ENCODE measurements at regions not wholly inside any gene's neighbourhood (a gene's known extent, or its start where the extent isn't known, plus 50 kb on each side); places are given as distances from the start of the nearest gene placed in this dataset.
A peak's percentile ranks its signal among the peaks of the same experiment; 100 is the strongest.

DNA sequence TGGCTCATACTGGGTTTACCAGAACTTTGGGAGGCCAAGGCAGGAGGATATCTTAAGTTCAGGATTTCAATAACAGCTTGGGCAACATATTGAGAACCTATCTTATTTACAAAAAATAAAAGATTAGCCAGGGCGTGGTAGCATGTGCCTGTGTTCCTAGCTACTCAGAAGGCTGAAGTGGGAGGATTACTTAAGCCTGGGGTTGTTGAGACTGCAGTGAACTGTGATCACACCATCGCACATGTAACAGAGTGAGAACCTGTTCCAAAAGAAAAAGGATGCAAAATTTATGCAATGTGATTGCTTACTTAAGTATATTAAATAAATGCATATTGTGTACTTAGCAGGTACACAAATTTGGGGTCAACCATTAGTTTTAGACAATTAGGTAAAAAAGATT is 768.9 kb upstream of the CDH7 start:
- ATAC-seq: peak; percentile 44
- intact Hi-C loops (cut with DNase I, micrococcal nuclease): no loop called here
- H3K4me1 ChIP-seq (ENCODE audit: low read depth): no peaks in the 10 kb centered on the region
- TF ChIP-seq, protein P1, sequence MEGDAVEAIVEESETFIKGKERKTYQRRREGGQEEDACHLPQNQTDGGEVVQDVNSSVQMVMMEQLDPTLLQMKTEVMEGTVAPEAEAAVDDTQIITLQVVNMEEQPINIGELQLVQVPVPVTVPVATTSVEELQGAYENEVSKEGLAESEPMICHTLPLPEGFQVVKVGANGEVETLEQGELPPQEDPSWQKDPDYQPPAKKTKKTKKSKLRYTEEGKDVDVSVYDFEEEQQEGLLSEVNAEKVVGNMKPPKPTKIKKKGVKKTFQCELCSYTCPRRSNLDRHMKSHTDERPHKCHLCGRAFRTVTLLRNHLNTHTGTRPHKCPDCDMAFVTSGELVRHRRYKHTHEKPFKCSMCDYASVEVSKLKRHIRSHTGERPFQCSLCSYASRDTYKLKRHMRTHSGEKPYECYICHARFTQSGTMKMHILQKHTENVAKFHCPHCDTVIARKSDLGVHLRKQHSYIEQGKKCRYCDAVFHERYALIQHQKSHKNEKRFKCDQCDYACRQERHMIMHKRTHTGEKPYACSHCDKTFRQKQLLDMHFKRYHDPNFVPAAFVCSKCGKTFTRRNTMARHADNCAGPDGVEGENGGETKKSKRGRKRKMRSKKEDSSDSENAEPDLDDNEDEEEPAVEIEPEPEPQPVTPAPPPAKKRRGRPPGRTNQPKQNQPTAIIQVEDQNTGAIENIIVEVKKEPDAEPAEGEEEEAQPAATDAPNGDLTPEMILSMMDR (IDR thresholded peaks at IDR 0.05): no peak
- no peaks in the 10 kb centered on the region for H3K36me3 ChIP-seq (ENCODE audit: low read depth)
- no peak for DNase-seq
- no peaks in the 10 kb centered on the region for H3K9me3 ChIP-seq
- H3K4me3 ChIP-seq: no peak overlapping the region

DNA sequence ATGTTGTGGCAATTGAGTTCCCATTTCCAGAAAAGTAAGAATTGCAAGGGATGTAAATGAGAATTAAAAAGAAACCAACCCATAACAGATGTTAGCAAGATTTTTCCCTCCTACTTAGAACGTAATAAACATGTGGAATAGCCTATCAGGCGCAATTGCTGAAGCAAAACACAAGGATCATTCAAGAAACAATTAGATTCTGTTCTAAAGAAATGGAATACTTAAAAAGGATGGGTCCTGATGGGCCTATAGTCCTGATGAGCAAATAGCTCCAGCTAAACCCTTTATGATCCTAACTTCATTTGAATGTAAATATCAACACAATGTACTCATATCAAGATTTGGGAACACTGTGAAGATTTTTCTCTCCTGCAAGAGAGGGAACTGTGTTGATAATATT is 771.0 kb upstream of the CDH7 start:
- ATAC-seq: no peak
- H3K36me3 ChIP-seq (ENCODE audit: low read depth): no peaks in the 10 kb centered on the region

DNA sequence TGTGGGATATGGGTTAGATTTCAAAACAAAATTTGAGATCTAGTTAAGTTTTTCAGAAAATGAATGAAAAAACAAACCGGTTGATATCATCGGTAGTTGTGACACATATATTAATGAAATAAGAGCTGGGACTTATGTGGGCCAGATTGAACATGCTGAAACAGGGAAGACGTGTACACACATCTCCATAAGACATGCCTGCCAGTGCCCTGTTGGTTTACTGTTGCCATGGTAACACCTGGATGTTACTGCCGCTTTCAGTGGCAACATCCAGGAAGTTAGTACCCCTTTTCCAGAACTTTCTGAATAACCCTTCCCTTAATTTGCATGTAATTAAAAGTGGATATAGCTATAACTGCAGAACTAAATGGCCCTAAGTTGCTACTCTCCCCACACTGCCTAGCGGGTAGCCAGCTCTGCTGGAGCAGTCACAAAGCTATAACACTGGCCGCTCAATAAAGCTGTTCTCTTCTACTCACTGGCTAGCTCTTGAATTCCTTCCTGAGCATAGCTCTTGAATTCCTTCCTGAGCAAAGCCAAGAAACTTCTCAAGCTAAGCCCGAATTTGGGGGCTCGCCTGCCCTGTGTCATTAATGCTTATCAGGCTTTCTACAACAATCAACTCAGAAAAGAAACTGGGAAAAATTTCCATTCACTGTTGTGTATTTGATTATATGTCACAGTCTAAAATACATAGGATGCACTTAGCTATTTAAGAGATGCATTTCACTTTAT is 776.3 kb upstream of the CDH7 start:
- Histone ChIP-seq H3K4me3 (no peak overlapping the region), H3K36me3 (ENCODE audit: low read depth) (no peaks in the 10 kb centered on the region), H3K9me3 (no peaks in the 10 kb centered on the region), H3K4me1 (ENCODE audit: low read depth) (no peaks in the 10 kb centered on the region)
- ATAC-seq (no peak), DNase-seq (no peak)
- intact Hi-C loops (cut with DNase I, micrococcal nuclease): loop anchor here in 1 of 2 donors (5.0 kb wide), 1 partner anchor 92 kb away; no protein-coding TSS in a partner anchor
- TF ChIP-seq, protein P1 (IDR thresholded peaks at IDR 0.05): no peak

More for the DNA sequence above, 771.0 kb upstream of the CDH7 start:
- Histone ChIP-seq H3K4me1 (ENCODE audit: low read depth) (no peaks in the 10 kb centered on the region), H3K4me3 (no peak overlapping the region), H3K9me3 (no peaks in the 10 kb centered on the region)
- no peak for DNase-seq
- TF ChIP-seq, protein P1 (IDR thresholded peaks at IDR 0.05): no peak
- intact Hi-C loops (cut with DNase I, micrococcal nuclease): no loop called here

DNA sequence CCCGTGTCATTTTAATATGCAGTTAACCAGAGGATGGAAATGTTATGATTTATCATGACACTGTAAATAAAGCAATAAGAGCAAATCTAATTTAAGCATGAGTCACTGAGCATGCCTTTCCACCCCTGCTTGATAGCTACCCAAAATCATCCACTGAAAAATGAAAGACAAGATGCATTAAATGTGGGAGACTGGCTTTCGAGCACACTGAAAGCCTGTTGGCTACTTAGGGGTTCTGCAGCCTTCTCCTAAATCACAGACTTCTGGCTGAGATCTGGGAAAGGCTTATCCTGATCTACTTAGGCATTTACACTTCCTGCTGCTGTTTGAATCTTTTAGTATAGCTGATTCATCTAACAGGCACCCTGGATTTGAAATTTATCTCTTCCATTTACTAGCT is 778.3 kb upstream of the CDH7 start:
- Histone ChIP-seq H3K9me3 (no peaks in the 10 kb centered on the region), H3K4me1 (ENCODE audit: low read depth) (no peaks in the 10 kb centered on the region), H3K4me3 (no peak overlapping the region), H3K36me3 (ENCODE audit: low read depth) (no peaks in the 10 kb centered on the region)
- TF ChIP-seq, protein P1 (IDR thresholded peaks at IDR 0.05): no peak
- intact Hi-C loops (cut with DNase I, micrococcal nuclease): loop anchor here in 1 of 2 donors (5.0 kb wide), 1 partner anchor 90 kb away; no protein-coding TSS in a partner anchor
- no peak for DNase-seq
- no peak for ATAC-seq

DNA sequence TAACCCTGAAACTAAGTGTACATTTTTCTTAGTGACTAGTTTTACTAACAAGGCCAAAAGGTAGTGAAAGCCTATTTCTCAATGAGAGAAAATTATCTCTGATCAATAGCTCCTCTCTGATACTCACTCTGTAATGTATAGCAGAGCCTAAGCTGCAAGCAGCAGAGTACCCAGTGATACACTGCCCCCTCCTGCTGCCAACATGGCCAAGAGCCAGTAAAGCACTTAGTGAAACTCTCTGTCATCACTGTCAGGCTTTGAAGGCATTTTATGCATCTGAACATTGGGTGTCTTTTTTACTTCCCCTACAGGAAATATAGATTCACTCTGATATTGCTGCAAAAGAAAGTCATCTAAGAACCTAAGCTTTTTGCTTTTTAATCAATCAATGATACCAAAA is 784.1 kb upstream of the CDH7 start:
- Histone ChIP-seq H3K36me3 (ENCODE audit: low read depth) (no peaks in the 10 kb centered on the region), H3K4me3 (no peak overlapping the region), H3K4me1 (ENCODE audit: low read depth) (no peaks in the 10 kb centered on the region), H3K9me3 (no peaks in the 10 kb centered on the region)
- TF ChIP-seq, protein P1 (IDR thresholded peaks at IDR 0.05): no peak
- peak in 1 of 3 donors; percentile 19 for DNase-seq
- no peak for ATAC-seq
- intact Hi-C loops (cut with DNase I, micrococcal nuclease): no loop called here

Measured in mucosa of descending colon (tissue), 3 donors.